Left renal pelvis (tissue), 4 donors: ENCODE measurements at regions not wholly inside any gene's neighbourhood (a gene's known extent, or its start where the extent isn't known, plus 50 kb on each side); places are given as distances from the start of the nearest gene placed in this dataset.

Experiments
- DNase-seq, 4 donors: peaks; one replicate each; pipeline ENCODE4 v3.0.0-alpha.2; 2013; ENCODE audit warnings: low read depth in 4 of 4, low spot score in 3 of 4

DNA sequence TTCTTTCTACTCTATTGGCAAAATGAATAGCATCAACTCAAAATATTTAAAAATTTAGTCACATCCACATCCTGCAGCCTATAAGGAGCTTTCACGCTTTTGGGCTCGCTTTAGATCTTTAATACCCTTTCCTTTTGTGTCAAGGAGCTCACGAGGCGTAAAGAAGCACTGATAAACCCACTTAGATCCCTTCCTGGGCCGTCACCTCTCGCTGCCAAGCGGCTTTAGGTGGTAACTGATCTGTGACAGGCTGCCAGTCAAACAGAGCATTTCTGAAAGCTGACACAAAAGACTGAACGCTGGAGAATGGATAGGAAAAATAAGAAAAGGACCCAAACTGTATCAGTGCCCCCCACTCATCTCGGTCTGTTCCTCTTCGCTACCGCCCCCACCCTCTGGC, 385.7 kb upstream of the MMS22L start:
- DNase-seq, result peak in 1 of 4 donors; percentile 0

DNA sequence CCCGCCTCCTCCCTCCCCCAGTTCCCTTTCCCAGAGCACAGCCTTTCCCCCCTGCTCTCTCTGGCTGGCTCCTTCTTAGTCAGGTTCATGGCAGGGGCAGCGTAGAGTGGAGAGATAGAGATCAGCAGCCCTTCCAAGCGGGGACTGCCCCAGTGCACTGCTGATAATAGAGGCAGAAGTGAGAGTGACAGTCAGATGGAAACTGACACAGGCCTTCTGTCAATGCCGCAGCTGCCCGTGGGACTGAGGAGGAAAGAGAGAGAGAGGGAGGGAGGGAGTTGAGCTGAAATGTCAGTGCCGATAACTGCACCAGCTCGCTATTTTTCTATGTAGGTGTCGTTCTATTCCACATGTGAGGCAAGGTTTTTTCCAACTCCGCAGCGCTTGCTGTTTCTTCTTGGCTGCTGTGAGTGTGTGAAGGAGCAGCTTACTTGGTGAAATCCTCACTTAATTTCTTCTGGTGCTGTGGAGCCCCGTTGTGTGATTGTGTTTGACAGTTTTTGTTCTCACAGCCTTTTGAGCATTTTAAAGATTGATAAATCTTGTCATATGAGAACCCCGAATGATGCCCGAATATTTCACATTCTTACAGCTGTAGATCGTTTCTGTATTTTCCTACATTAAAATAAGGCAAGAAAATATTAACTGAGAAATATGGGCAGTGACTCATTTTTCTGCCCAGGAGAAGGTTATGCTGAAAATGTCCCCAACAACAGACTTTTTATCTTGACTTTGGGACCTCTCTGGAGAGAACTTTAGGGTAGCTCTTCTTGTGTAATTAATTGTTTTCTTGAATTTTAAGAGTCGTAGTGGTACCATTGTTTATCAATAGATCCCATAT, 386.4 kb upstream of the MMS22L start:
- peak; percentile 5 to 18 (median 10) for DNase-seq

DNA sequence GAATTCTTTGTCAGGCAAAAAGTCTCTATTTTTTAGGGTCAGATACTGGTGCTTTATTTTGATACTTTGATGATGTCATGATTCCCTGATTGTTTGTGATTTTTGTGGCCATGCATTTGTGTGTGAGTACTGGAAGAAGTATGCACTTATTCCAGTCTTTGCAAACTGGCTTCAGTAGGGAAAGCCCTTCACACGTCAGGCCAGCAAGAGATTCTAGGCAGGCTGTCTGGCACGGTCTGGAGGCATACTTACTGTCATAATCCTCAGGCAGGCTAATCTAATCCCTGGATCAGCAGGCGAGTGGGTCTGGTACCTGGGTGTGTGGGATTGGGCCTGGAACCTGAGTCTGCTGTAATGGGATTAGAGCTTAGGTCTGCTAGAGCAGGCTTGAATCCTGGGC, 391.8 kb upstream of the MMS22L start:
- no peak for DNase-seq

DNA sequence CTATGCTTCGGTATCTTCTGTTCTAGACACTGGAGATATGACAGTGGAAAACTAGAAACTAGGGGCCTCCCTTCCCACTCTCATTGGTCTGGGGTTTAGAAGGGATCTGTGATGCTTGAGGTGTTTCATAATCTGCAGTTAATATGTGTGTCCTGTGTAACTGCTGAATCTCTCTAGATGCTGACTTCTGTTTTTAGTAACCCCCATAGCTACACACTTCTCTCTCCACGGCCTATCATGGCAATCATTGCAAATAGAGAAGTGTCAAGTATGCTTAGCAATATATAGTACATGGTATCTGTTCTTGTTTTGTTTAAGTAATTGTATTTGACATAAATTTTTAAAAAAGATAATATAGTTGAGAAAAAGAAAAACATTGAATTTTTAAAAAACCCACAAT, 394.6 kb upstream of the MMS22L start:
- no peak for DNase-seq

DNA sequence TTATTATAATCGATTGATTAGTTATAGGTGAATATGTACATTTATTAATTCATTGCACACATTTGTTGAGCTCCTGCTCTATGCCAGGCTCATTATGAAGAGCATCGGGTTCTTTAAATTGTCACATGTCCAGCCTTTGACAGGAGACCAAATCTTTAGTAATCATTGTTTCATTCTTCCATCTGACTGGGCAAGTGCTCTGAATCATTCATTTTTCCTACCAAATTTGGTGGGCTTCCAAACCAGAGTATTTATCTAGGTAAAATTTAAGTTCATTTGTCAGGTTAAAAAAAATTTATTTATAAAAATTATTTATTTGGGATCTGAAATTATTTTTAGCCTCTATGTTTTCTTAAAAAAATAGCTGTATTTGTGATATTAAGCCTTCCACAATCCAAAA, 404.9 kb upstream of the MMS22L start:
- no peak for DNase-seq

DNA sequence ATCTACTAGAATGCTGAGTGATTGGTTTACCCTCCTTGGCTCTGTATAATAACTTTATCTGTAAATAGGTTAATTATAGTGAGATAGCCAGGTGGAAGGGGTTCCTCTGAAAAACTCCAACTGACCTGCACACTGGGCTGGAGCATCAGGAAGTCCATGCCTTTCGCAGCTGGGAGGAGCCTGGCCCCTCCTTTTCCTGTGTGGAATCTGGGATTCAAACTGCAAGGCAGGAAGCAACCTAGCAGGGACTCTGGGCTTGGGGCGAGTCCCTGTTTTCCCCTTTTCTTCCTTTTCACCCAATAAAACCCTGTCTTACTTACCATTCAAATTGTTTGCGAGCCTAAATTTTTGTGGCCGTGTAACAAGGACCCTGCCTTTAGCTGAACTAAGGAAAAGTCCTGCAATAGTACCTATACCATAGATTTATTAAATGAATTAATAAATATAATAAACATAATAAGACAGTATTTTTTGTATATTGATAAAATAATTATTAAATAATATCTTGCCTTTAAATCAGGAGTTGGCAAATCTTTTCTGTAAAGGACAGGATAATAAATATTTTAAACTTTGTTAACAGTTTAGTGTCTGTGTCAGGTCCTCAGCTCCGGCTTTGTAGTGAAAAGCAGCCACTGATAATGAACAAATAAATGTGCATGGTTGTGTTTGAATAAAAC, 406.2 kb upstream of the MMS22L start:
- no peak for DNase-seq

DNA sequence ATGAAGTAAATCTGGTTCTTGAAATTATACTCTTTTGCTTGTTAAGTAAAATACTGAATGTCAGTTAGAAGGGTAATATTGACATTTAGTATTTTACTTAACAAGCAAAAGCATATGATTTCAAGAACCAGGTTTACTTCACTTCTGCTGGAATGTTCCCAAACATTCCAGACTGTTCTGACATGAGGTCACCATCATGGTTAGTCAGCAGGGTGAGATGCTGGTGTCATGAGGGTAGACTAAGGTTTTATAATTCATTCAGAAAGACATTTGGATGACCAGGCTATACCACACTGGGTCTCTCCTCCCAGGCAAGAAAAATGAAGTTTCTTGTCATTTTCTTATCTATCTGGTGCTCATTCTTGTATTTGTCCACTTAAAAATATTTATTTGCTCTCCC, 414.4 kb upstream of the MMS22L start:
- DNase-seq, result no peak

DNA sequence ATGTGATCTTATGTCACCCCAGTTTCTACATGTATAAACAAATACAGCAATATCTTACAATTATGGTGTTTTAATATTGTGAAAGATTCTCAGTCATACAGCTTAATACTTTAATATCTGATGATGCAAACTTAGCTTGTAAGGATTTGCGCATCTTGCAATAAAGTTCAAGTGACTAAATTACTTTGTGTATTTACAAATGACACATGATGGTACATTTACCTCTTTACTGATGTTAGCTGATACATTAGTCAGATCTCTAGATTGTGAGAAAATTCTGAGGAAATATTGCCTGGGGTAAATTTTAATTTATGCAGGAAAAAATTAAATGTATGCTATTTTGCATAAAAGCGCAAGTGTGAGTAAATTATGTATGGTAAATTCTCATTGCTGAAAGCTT, 418.8 kb upstream of the MMS22L start:
- DNase-seq, result no peak

DNA sequence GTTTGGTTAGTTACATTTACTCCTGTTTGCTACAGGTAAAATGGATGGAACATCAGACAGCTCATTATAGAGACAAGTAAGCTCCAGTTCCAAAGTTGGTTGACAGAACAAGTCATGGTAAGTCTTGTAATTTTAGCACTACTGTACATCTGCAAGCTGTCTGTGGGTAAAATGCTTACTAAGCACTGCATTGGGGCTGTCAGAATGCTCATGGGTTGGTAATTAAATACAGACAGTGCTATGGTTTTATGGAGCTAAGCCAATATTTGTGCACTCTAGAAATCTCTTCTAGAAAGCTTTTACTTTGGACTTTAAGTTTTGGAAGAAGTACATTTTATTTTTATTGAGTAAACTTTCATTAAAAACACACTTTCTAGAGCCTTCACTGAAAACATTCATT, 419.2 kb upstream of the MMS22L start:
- no peak for DNase-seq

DNA sequence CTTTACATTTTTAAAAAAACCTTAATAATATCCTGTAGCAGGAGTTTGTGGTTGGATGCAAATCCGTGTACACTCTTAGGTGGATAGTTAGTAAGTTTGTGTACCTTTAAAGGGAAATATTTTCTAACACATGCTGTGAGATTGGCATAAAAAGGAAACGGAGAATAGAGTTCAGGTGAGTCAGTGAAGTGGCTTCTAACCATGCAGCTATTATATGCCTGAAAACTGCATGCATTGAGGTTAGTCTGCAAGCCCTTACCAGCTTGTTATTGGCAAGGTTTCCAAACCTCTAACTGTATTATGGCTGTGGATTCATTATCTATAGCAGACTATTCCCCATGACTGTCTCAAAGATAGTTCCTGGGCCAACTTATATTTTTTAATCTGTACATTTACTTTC, 420.6 kb upstream of the MMS22L start:
- no peak for DNase-seq

DNA sequence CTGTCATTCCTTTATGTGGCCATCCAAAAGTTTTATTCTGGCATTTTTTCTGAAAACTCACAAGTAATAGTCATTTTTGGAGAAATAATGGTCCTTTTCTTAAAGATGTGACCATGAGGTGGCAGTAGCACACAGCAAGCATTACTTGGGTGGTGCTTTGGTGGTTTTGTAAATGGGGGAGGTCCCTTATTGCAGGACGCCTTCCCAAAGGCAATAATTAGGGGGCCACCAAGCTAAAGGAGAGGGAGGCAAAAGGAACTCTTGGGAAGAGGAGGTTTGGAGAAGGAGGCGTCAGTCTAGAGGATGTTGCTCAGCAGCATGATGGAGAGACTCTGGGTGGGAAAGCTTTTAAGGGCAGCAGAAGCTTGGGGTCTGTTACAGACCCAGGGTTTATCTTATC, 422.6 kb upstream of the MMS22L start:
- no peak for DNase-seq

DNA sequence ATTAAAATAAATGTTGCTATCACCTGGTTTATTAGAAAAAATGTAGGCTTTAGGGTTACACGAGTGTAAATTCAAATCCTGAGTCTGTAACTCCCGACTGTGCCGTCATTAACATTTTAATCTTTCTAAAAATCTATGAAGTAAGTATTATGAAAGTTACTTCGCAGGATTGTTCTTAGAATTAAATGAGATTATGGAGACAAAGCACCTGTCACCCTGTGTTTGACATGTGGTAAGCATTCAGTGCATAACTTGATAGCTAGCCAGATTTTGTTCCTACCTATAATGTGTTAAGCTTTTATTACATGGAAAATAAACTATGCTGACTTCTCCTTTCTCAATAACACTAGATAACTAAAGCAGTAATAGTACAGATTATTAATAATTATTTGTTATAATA, 429.7 kb upstream of the MMS22L start:
- no peak for DNase-seq

DNA sequence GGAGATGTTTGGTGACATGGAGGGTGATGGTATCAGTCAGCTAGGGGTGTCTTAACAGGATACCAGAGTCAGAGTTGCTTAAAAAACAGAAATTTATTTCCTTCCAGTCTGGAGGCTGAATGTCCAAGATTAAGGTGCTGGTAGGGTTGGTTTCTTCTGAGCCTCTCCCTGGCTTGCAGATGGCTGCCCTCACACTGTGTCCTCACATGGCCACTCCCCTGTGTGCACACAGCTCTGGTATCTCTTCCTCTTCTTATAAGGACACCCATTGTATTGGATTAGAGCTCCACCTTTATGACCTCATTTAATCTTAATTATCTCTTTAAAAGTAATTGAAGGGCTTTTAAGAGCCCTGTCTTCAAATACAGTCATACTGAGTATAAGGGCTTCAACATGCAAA, 431.8 kb upstream of the MMS22L start:
- DNase-seq, result no peak

DNA sequence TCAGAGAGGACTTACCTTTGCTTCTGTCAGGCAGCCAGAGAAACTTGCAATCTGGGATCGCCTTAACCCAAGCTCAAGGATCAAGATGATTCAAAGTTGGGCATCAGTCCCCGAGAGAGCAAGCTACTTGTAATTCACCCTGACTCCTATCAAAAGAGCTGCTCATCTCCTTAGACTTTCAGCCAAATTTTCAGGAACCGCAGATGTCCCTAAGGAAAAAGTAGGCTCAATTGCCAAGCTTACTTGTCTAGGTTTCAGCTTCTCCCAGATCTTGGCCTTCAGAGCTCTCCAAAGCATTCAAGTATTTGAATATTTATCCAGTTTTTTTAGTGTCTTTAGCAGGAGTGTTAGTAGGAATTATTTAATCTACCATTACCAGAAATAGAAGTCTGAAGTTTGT, 434.1 kb upstream of the MMS22L start:
- no peak for DNase-seq

DNA sequence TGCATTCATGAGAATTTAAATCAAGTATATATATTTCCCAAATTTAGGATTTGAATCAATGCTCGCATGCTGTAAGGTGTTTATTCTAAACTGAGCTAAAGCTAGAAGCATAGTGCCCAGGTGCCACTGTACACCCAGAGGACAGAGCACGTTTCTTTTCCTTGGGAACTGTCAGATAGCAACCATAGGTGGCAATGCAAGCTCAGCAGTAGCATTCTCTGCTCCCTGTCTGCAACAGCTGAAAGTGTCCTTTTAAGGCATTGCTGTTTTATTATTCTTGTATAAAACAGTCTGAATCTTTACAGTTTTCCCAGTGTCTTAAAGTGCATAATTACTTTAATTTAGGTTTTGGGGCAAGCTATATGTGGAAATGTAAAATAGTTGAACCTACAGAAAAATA, 443.4 kb upstream of the MMS22L start:
- no peak for DNase-seq

DNA sequence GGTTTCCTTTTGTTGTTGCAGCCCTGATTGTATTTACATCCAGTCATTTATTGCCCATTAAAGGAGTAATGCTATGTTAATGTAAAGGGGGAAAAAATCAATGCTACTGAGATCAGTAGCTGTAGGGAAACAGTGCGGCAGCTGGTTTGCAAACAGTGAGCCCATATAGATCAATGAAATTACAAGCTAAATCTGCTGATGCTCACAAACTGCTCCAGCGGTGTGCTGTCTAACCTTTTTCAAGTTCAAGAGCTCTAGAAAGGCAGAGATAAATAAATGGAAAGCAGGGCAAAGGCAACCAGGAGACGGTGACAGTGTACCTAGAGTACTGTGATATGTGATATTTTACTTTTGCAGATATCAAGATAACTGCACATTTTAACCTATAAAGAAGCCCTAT, 449.0 kb upstream of the MMS22L start:
- no peak for DNase-seq

DNA sequence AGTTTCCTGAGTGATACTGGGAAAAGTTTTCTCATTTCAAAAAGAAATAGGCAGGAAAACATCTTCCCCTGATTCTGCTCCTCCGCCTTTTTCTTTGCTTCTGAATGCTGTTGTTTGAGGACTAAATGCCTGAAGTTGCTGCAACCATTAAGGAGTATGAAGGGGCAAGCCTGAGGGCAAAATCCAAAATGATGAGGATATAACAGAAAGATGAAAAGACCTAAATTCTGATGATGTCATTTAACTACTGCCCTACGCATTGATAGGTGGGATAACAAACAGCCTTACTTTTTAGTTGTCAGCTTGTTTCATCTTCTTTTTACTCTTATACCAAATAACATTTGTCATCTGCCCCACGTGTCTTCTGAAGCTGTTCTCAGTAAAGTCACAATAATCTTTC, 474.6 kb upstream of the MMS22L start:
- no peak for DNase-seq

DNA sequence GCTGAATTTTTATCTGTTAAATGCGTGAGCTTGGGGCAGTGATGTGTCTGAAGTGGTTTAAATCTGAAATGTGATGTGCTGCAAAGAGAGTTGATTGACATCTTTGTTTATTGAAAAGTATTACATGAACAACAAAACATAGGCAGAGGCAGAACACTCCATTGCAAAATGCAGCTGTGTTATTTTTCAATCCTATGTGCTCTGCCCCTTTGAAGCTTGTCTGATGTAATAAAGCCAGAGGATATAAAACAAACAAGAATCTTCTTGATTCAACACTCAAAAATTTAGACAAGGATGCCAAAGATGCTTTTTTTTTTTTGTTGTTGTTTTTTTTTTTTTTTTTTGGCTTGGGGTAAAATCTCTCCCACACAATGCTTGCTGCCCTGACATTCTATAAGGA, 482.4 kb upstream of the MMS22L start:
- no peak for DNase-seq

DNA sequence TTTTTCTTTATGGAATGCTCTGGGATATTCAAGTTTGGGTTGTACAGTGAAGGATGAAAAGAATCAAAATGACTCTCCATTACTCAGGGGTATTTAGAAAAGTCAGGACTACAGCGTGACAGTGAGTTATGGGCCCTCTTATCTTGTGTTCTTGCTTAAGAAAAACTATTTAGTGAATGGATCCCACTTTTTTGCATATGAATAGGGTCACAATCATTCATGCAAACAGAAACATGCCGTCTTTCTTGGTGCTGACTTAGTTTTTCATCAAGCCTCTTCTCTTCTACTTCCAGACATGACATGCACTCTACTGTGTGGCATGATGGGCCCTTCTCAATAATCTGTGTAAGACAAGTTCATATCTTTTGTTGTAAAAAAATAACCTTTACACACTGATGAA, 488.4 kb upstream of the MMS22L start:
- no peak for DNase-seq

DNA sequence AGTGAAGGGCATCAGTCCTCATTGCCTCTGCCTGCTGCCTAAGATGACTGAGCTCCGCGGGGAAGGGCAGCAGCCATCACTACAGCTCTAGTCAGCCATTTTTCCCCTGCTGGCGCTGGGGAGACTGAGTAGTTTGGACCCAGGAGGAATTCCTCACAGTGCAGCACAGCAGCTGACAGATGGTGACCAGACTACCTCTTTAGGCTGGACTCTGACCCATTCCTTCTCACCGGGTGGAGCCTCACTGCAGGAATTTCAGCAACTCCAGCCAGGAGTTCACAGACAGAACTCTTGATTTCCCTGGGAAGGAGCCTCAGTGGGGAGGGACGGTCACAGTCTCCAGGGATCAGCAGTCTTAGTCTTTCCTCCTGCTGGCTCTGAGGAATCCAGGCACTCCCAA, 492.0 kb upstream of the MMS22L start:
- no peak for DNase-seq

DNA sequence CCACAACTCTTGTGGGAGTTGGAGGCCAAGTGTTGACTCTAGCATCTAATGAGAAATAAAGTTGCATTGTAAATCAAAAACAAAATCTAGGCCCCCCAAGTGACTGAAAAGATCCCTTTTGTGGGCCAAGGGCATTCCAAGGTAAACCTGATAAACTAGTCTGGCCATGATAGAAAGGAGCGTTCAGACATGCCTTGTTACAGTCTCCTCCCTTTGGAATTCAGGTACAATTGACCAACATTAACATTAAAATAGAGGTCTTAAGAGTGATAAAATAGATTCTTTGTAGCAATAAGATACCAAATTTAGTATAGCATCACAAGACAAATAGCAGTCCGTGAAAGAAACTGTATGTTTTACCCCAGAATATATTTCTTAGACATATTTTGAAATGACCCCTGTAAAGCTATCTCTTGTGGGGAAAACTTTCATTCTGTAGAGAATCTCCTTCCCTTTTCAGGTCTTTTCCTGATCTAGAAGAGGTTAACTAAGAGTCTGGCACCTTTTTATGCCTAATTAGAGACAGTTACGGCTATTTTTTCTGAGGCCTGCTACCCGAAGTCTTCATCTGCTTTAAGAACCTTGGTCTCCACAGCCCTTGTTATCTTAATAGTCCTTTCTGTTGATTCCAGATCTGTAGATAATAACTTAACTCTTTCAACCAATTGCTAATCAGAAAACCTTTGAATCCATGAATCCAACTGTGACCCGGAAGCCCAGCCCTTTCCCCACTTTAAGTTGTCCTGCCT, 495.4 kb upstream of the MMS22L start:
- DNase-seq, result no peak
